ENCODE measurements at regions not wholly inside any gene's neighbourhood (a gene's known extent, or its start where the extent isn't known, plus 50 kb on each side); places are given as distances from the start of the nearest gene placed in this dataset.

DNA sequence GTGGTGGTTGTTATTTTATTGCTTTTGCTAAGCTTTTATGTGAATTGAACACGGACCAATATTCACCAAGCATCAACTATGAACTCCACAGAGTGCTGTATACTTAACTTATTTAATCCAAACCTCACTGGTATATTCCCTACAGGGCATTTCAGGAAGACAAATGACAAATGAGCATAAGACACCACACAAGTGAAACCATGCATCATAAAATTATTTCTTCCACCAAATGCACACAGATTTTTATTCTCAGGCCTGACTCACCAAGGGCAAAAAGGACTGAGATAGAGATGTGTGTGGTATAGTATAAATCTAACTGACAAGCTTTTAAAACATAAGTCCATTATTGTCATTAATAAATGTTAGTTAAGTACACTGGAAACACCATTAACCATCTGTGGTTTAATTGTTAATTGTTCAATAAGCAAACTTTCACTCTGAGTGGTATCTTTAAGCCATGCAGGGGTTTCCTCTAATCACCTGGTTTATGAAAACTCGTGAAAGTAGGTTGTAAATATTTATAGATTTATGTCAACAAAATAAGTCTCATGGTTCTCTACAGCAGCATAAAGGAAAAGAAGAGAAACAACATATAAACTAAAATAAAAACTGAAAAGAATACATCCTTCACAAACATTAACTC lies 77.6 kb upstream of the CRIM1 start:
- Histone ChIP-seq H3K27ac (ENCODE audit: low read depth in 1 of 2, low read length in 2 of 2) (no peak overlapping the region), H3K4me3 (ENCODE audit: low read depth in 1 of 3, low read length in 3 of 3) (no peak overlapping the region), H3K36me3 (ENCODE audit: control insufficient read depth in 4 of 4, insufficient read depth in 3 of 4, low read depth in 1 of 4, low read length in 3 of 4) (no peaks in the 10 kb centered on the region), H3K9me3 (ENCODE audit: control insufficient read depth in 4 of 4, low read length in 3 of 4) (no peaks in the 10 kb centered on the region), H3K9ac (ENCODE audit: low read depth in 1 of 2, low read length in 2 of 2) (no peak overlapping the region), H3K4me1 (ENCODE audit: control insufficient read depth in 4 of 4, insufficient read depth in 4 of 4, low read length in 3 of 4) (no peaks in the 10 kb centered on the region), H3K27me3 (ENCODE audit: control insufficient read depth in 4 of 4, insufficient read depth in 4 of 4, low read length in 3 of 4) (peaks cover 0 to 2% (median 0%) of the 10 kb centered on the region in 4 donors)
- DNase-seq (ENCODE audit: low spot score) = no peak
- WGBS = 45% methylated on average over 2 of the region's 2 CpGs
- no peak for TF ChIP-seq GABPA (IDR thresholded peaks at IDR 0.05 in 1 of 2, conservative IDR thresholded peaks at IDR 0.05 in 1 of 2)

DNA sequence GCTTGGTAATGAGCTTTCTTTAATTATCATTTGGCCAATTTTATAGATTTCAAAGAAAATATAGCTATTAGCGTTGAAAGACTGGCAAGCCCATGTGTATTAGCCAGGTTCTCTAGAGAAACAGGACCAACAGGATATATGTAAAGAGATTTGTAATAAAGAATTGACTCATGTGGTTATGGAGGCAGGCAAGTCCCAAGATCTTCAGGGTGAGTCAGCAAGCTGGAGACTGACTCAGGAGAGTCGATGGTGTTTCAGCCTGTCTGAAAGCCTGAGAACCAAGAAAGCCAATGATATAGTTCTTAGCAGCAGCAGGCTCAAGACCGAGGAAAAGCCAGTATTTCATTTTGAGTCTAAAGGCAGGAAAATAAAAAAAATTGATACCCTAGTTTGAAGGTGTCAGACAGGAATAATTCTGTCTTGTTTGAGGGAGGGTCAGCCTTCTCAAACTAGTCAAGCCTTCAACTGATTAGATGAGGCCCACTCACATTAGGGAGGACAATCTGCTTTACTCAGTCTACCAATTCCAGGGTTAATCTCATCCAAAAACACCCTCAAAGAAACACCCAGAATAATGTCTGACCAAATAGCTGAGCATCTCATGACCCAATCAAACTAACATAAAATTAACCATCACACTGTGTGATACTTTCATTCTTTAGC lies 78.3 kb upstream of the CRIM1 start:
- H3K4me3 ChIP-seq (ENCODE audit: low read depth in 1 of 3, low read length in 3 of 3) = no peak overlapping the region
- no peaks in the 10 kb centered on the region for H3K36me3 ChIP-seq (ENCODE audit: control insufficient read depth in 4 of 4, insufficient read depth in 3 of 4, low read depth in 1 of 4, low read length in 3 of 4)
- TF ChIP-seq FOXA1 (IDR thresholded peaks at IDR 0.05) (no peak), HNF4A (conservative IDR thresholded peaks at IDR 0.05) (no peak), HNF4G (IDR thresholded peaks at IDR 0.05) (no peak), RAD21 (IDR thresholded peaks at IDR 0.05) (no peak), JUND (IDR thresholded peaks at IDR 0.05) (no peak), NR2F2 (IDR thresholded peaks at IDR 0.05) (no peak), GABPA (IDR thresholded peaks at IDR 0.05 in 1 of 2, conservative IDR thresholded peaks at IDR 0.05 in 1 of 2) (no peak)
- TF ChIP-seq, protein P1, sequence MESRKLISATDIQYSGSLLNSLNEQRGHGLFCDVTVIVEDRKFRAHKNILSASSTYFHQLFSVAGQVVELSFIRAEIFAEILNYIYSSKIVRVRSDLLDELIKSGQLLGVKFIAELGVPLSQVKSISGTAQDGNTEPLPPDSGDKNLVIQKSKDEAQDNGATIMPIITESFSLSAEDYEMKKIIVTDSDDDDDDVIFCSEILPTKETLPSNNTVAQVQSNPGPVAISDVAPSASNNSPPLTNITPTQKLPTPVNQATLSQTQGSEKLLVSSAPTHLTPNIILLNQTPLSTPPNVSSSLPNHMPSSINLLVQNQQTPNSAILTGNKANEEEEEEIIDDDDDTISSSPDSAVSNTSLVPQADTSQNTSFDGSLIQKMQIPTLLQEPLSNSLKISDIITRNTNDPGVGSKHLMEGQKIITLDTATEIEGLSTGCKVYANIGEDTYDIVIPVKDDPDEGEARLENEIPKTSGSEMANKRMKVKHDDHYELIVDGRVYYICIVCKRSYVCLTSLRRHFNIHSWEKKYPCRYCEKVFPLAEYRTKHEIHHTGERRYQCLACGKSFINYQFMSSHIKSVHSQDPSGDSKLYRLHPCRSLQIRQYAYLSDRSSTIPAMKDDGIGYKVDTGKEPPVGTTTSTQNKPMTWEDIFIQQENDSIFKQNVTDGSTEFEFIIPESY (IDR thresholded peaks at IDR 0.05) = no peak
- TF ChIP-seq, protein P2, sequence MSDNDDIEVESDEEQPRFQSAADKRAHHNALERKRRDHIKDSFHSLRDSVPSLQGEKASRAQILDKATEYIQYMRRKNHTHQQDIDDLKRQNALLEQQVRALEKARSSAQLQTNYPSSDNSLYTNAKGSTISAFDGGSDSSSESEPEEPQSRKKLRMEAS (IDR thresholded peaks at IDR 0.05) = no peak
- H3K9me3 ChIP-seq (ENCODE audit: control insufficient read depth in 4 of 4, low read length in 3 of 4) = no peaks in the 10 kb centered on the region
- no peaks in the 10 kb centered on the region for H3K4me1 ChIP-seq (ENCODE audit: control insufficient read depth in 4 of 4, insufficient read depth in 4 of 4, low read length in 3 of 4)
- H3K9ac ChIP-seq (ENCODE audit: low read depth in 1 of 2, low read length in 2 of 2) = no peak overlapping the region
- H3K27me3 ChIP-seq (ENCODE audit: control insufficient read depth in 4 of 4, insufficient read depth in 4 of 4, low read length in 3 of 4) = peaks cover 0 to 2% (median 0%) of the 10 kb centered on the region in 4 donors
- no peak for DNase-seq (ENCODE audit: low spot score)
- 80% methylated on average over 3 of the region's 3 CpGs for WGBS
- no peak overlapping the region for H3K27ac ChIP-seq (ENCODE audit: low read depth in 1 of 2, low read length in 2 of 2)

DNA sequence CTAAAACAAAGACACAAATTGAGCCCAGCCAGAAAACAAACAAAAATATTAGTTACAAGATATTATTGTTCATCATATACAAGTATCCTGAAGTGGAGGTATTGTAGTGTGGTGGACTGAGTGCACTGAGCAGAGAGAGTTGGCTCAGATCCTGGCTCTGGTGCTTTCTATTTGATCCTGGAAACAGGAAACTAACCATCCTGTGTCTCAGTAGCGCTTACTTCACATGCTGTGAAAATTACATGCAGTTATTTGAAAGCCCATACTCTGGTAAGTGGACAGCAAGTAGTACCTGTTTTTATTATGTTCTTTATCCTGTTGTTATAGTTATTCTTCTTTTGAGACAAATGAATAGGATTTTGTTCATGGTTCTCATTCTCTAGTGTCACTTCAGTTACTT lies 84.3 kb upstream of the CRIM1 start:
- Histone ChIP-seq H3K4me3 (ENCODE audit: low read depth in 1 of 3, low read length in 3 of 3) (no peak overlapping the region), H3K27me3 (ENCODE audit: control insufficient read depth in 4 of 4, insufficient read depth in 4 of 4, low read length in 3 of 4) (peaks cover 0 to 2% (median 0%) of the 10 kb centered on the region in 4 donors), H3K9me3 (ENCODE audit: control insufficient read depth in 4 of 4, low read length in 3 of 4) (no peaks in the 10 kb centered on the region), H3K36me3 (ENCODE audit: control insufficient read depth in 4 of 4, insufficient read depth in 3 of 4, low read depth in 1 of 4, low read length in 3 of 4) (no peaks in the 10 kb centered on the region), H3K4me1 (ENCODE audit: control insufficient read depth in 4 of 4, insufficient read depth in 4 of 4, low read length in 3 of 4) (no peaks in the 10 kb centered on the region), H3K9ac (ENCODE audit: low read depth in 1 of 2, low read length in 2 of 2) (no peak overlapping the region), H3K27ac (ENCODE audit: low read depth in 1 of 2, low read length in 2 of 2) (no peak overlapping the region)
- no peak for DNase-seq (ENCODE audit: low spot score)
- TF ChIP-seq YY1 (IDR thresholded peaks at IDR 0.05) = no peak
- TF ChIP-seq FOXA1 (IDR thresholded peaks at IDR 0.05) = no peak
- TF ChIP-seq, protein P2 (IDR thresholded peaks at IDR 0.05) = no peak
- TF ChIP-seq, protein P1 (IDR thresholded peaks at IDR 0.05) = no peak
- TF ChIP-seq TAF1 (conservative IDR thresholded peaks at IDR 0.05) = no peak
- TF ChIP-seq RAD21 (IDR thresholded peaks at IDR 0.05) = no peak
- no peak for TF ChIP-seq RXRA (IDR thresholded peaks at IDR 0.05)
- no peak for TF ChIP-seq SP1 (IDR thresholded peaks at IDR 0.05)
- TF ChIP-seq HNF4A (conservative IDR thresholded peaks at IDR 0.05) = no peak
- TF ChIP-seq, protein P3, sequence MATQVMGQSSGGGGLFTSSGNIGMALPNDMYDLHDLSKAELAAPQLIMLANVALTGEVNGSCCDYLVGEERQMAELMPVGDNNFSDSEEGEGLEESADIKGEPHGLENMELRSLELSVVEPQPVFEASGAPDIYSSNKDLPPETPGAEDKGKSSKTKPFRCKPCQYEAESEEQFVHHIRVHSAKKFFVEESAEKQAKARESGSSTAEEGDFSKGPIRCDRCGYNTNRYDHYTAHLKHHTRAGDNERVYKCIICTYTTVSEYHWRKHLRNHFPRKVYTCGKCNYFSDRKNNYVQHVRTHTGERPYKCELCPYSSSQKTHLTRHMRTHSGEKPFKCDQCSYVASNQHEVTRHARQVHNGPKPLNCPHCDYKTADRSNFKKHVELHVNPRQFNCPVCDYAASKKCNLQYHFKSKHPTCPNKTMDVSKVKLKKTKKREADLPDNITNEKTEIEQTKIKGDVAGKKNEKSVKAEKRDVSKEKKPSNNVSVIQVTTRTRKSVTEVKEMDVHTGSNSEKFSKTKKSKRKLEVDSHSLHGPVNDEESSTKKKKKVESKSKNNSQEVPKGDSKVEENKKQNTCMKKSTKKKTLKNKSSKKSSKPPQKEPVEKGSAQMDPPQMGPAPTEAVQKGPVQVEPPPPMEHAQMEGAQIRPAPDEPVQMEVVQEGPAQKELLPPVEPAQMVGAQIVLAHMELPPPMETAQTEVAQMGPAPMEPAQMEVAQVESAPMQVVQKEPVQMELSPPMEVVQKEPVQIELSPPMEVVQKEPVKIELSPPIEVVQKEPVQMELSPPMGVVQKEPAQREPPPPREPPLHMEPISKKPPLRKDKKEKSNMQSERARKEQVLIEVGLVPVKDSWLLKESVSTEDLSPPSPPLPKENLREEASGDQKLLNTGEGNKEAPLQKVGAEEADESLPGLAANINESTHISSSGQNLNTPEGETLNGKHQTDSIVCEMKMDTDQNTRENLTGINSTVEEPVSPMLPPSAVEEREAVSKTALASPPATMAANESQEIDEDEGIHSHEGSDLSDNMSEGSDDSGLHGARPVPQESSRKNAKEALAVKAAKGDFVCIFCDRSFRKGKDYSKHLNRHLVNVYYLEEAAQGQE (IDR thresholded peaks at IDR 0.05) = no peak
- no peak for TF ChIP-seq HNF4G (IDR thresholded peaks at IDR 0.05)
- TF ChIP-seq JUND (IDR thresholded peaks at IDR 0.05) = no peak
- TF ChIP-seq NR2F2 (IDR thresholded peaks at IDR 0.05) = no peak
- no peak for TF ChIP-seq GABPA (IDR thresholded peaks at IDR 0.05 in 1 of 2, conservative IDR thresholded peaks at IDR 0.05 in 1 of 2)
- TF ChIP-seq, protein P4, sequence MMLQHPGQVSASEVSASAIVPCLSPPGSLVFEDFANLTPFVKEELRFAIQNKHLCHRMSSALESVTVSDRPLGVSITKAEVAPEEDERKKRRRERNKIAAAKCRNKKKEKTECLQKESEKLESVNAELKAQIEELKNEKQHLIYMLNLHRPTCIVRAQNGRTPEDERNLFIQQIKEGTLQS (IDR thresholded peaks at IDR 0.05) = no peak
- WGBS = 72% methylated on average over 1 of the region's 1 CpG
